Bone marrow (tissue), 2 donors: ENCODE measurements at regions not wholly inside any gene's neighbourhood (a gene's known extent, or its start where the extent isn't known, plus 50 kb on each side); places are given as distances from the start of the nearest gene placed in this dataset.

Experiments used
- DNase-seq, 2 donors: peaks; one replicate each; lab custom pipeline; 2025; lab: John Stamatoyannopoulos, UW

GRCh38 chr4:38601244-38601915 is 62.6 kb upstream of the KLF3 start:
- DNase-seq, result no peak

GRCh38 chr4:38601916-38602291 is 62.1 kb upstream of the KLF3 start:
- no peak for DNase-seq

GRCh38 chr4:38603652-38604051 is 60.3 kb upstream of the KLF3 start:
- DNase-seq, result no peak

GRCh38 chr4:38605181-38605752 is 58.7 kb upstream of the KLF3 start:
- DNase-seq, result no peak

- DNase-seq, result no peak
Measured at GRCh38 chr4:38605753-38606586, 58.0 kb upstream of the KLF3 start.

- DNase-seq, result no peak
Measured at GRCh38 chr4:38606587-38606905, 57.5 kb upstream of the KLF3 start.

GRCh38 chr4:38609614-38610013 is 54.4 kb upstream of the KLF3 start:
- no peak for DNase-seq

- DNase-seq, result no peak
Measured at GRCh38 chr4:38610521-38610920, 53.5 kb upstream of the KLF3 start.

- no peak for DNase-seq
Measured at GRCh38 chr4:38610966-38611431, 53.0 kb upstream of the KLF3 start.

- no peak for DNase-seq
Measured at GRCh38 chr4:38611676-38612075, 52.3 kb upstream of the KLF3 start.

GRCh38 chr4:38612646-38613414 is 51.2 kb upstream of the KLF3 start:
- DNase-seq, result no peak
